Immature natural killer cell (primary cell): ENCODE measurements at regions not wholly inside any gene's neighbourhood (a gene's known extent, or its start where the extent isn't known, plus 50 kb on each side); places are given as distances from the start of the nearest gene placed in this dataset.

Experiments used
- DNase-seq, 3 donors: peaks; one replicate each; pipeline ENCODE4 v3.0.0; 2022; ENCODE audit warnings: mixed read lengths in 1 of 3
- H3K27ac Mint-ChIP-seq, 6 donors: one replicate each; pipeline ENCODE4 v1.8.0; 2020; ENCODE audit warnings: mixed read lengths in 6 of 6, mild to moderate bottlenecking in 5 of 6, inconsistent platforms in 4 of 6, moderate library complexity in 3 of 6
- H3K27me3 Mint-ChIP-seq, 3 donors: one replicate each; pipeline ENCODE4 v1.8.0; 2020 to 2021; ENCODE audit warnings: low read depth in 3 of 3, mild to moderate bottlenecking in 3 of 3, mixed read lengths in 3 of 3, moderate library complexity in 3 of 3, inconsistent platforms in 1 of 3
- H3K36me3 Mint-ChIP-seq, 3 donors: one replicate each; pipeline ENCODE4 v1.8.0; 2020; ENCODE audit warnings: mixed read lengths in 3 of 3, inconsistent platforms in 2 of 3, mild to moderate bottlenecking in 2 of 3
- H3K4me1 Mint-ChIP-seq, 2 donors: one replicate each; pipeline ENCODE4 v1.8.0; 2020; ENCODE audit warnings: inconsistent platforms in 2 of 2, mild to moderate bottlenecking in 2 of 2, mixed read lengths in 2 of 2, moderate library complexity in 1 of 2
- H3K4me3 Mint-ChIP-seq, 5 donors: one replicate each; pipeline ENCODE4 v1.8.0; 2020; ENCODE audit warnings: mild to moderate bottlenecking in 5 of 5, mixed read lengths in 5 of 5, inconsistent platforms in 3 of 5, moderate library complexity in 3 of 5
- H3K9me3 Mint-ChIP-seq, 6 donors: one replicate each; pipeline ENCODE4 v1.8.0; 2020; ENCODE audit warnings: mild to moderate bottlenecking in 6 of 6, mixed read lengths in 6 of 6, inconsistent platforms in 4 of 6, moderate library complexity in 3 of 6

DNA sequence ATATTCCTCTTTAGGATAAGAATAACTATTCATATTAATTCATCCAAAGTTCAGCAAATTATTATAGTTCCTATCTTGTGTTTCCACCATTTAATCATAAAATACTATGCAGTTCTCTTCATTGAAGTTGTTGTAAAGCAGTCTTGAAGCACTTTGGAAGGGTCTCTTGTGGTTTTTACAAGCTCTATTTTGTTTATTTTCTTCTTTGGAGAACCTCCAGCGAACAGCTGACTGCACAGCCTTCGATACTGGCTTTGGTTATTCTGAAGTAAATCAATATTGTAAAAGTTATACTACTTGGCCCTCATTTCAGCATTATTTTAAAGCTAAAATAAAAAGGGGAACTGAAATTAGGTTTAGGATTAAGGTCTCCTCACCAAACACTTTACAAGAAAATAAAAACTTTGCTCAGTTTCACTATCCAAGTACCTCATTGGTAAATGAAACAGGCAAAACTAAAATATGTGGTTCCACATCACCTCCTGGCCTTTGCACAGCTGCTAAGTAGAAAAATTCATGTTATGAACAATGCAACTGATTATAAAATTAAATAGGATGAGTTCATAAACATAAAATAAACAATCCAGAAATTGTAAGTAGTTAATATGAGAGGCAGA, 1629.2 kb upstream of the ADGRL3 start:
- H3K4me1 Mint-ChIP-seq = no peaks in the 10 kb centered on the region
- H3K27me3 Mint-ChIP-seq = peaks cover 0 to 2% (median 0%) of the 10 kb centered on the region in 3 donors
- no peak for DNase-seq
- H3K36me3 Mint-ChIP-seq = no peaks in the 10 kb centered on the region
- no peak overlapping the region for H3K27ac Mint-ChIP-seq
- H3K4me3 Mint-ChIP-seq = no peak overlapping the region
- peaks cover 2 to 19% (median 10%) of the 10 kb centered on the region in 6 donors for H3K9me3 Mint-ChIP-seq

- Mint-ChIP-seq H3K27me3 (peaks cover 0 to 2% (median 0%) of the 10 kb centered on the region in 3 donors), H3K27ac (no peak overlapping the region), H3K36me3 (no peaks in the 10 kb centered on the region), H3K4me1 (no peaks in the 10 kb centered on the region), H3K9me3 (peaks cover 2 to 20% (median 10%) of the 10 kb centered on the region in 6 donors), H3K4me3 (no peak overlapping the region)
- no peak for DNase-seq
Measured at GRCh38 chr4:59571805-59572430, 1628.2 kb upstream of the ADGRL3 start.

- Mint-ChIP-seq H3K9me3 (peaks cover 13 to 60% (median 37%) of the 10 kb centered on the region in 6 donors), H3K27me3 (peaks cover 0 to 7% (median 1%) of the 10 kb centered on the region in 3 donors), H3K27ac (no peak overlapping the region), H3K36me3 (no peaks in the 10 kb centered on the region), H3K4me3 (no peak overlapping the region), H3K4me1 (no peaks in the 10 kb centered on the region)
- DNase-seq = no peak
Measured at GRCh38 chr4:59583845-59584568, 1616.1 kb upstream of the ADGRL3 start.

DNA sequence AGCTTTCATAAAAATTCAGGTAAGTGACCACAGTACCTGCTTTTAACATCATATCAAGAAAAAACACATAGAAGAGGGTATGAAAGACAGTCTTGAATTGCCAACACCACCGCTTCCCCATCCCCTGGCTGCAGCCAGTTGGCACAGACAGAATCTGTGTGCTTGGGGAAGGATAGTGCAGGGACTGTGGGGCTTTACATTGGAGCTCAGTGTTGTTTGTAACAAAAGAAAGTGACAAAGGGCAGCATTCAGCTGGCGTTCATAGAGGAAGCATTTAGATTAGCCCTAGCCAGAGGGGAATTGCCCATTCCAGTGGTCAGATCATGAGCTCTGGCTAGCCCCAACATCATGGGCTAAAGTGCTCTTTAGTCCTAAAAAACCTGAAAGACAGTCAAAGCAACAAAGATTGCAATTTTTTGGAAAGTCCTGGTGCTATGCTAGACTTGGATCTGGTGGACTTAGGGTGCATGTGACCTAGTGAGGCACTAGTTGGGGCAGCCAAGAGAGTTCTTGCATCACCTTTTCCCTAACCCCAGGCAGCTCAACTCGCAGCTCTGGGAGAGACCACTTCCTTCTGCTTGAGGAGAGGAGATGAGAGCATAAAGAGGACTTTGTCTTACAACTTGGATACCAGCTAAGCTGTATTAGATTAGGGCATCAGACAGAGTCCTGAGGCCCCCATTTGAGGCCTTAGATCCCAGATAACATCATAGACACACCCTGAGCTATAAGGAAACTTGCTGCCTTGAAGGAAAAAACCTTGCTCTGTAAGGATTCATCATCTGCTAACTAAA, 1602.4 kb upstream of the ADGRL3 start:
- H3K4me3 Mint-ChIP-seq = no peak overlapping the region
- no peak for DNase-seq
- no peak overlapping the region for H3K27ac Mint-ChIP-seq
- H3K4me1 Mint-ChIP-seq = no peaks in the 10 kb centered on the region
- no peaks in the 10 kb centered on the region for H3K27me3 Mint-ChIP-seq
- no peaks in the 10 kb centered on the region for H3K36me3 Mint-ChIP-seq
- peaks cover 19 to 54% (median 27%) of the 10 kb centered on the region in 6 donors for H3K9me3 Mint-ChIP-seq

DNA sequence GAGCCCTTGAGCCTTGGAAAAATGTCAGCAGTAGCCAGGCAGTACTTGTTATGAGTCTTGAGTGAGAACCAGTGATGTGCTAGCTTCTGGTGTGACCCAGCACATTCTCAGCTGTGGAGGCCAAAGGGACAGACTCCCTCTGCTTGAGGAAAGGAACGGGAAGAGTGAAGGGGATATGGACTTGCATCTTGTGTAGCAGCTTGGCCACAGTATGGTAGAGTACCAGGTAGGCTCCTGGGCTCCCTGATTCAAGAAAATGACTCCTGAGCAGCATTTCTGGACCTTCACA, 1601.9 kb upstream of the ADGRL3 start:
- peaks cover 0 to 1% (median 0%) of the 10 kb centered on the region in 3 donors for H3K27me3 Mint-ChIP-seq
- peaks cover 22 to 55% (median 28%) of the 10 kb centered on the region in 6 donors for H3K9me3 Mint-ChIP-seq
- H3K4me1 Mint-ChIP-seq = no peaks in the 10 kb centered on the region
- H3K27ac Mint-ChIP-seq = no peak overlapping the region
- DNase-seq = no peak
- no peaks in the 10 kb centered on the region for H3K36me3 Mint-ChIP-seq
- H3K4me3 Mint-ChIP-seq = no peak overlapping the region

DNA sequence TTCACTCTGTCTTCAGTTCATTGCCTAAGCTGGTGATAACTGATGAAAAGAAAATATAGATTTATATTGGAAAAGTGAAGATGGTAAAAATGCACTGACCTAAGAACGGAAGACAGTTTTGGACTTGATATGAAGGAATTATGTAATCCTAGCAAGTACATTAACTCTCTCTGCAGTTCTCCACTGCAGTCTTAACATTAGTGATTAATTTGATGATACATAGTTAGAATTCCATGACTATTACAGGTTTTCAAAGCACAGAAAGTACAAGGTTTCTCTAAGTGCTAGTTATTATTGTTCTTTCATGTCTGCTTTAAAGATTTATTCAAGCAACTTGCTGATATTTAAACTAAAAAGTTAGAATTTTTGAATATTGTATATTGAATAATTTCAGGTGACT, 1591.7 kb upstream of the ADGRL3 start:
- no peak overlapping the region for H3K27ac Mint-ChIP-seq
- peaks cover 0 to 9% (median 0%) of the 10 kb centered on the region in 3 donors for H3K36me3 Mint-ChIP-seq
- no peak overlapping the region for H3K4me3 Mint-ChIP-seq
- peaks cover 9 to 54% (median 25%) of the 10 kb centered on the region in 6 donors for H3K9me3 Mint-ChIP-seq
- H3K27me3 Mint-ChIP-seq = peaks cover 0 to 3% (median 0%) of the 10 kb centered on the region in 3 donors
- no peaks in the 10 kb centered on the region for H3K4me1 Mint-ChIP-seq
- no peak for DNase-seq

DNA sequence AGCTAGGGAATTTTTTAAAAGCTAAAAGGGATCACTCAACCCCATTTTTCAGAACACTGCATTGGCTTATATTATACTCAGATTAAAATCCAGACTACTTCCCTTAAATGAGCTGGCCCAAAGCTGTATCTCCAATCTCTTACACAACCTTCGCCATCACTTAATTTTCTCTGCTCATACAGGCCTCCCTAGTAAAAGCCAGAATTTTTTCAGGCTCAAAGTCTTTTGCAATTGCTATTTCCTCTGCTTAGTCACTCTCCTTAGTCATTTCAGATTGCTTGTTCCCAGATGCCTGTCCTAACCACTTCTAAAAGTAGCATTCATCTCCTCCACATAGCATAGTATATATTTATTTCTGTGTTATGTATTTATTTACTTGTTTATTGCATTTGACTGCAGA, 1587.9 kb upstream of the ADGRL3 start:
- peaks cover 0 to 4% (median 0%) of the 10 kb centered on the region in 3 donors for H3K36me3 Mint-ChIP-seq
- H3K4me1 Mint-ChIP-seq = no peaks in the 10 kb centered on the region
- no peak for DNase-seq
- no peak overlapping the region for H3K4me3 Mint-ChIP-seq
- no peak overlapping the region for H3K27ac Mint-ChIP-seq
- H3K9me3 Mint-ChIP-seq = peaks cover 3 to 55% (median 16%) of the 10 kb centered on the region in 6 donors
- H3K27me3 Mint-ChIP-seq = peaks cover 0 to 2% (median 0%) of the 10 kb centered on the region in 3 donors

DNA sequence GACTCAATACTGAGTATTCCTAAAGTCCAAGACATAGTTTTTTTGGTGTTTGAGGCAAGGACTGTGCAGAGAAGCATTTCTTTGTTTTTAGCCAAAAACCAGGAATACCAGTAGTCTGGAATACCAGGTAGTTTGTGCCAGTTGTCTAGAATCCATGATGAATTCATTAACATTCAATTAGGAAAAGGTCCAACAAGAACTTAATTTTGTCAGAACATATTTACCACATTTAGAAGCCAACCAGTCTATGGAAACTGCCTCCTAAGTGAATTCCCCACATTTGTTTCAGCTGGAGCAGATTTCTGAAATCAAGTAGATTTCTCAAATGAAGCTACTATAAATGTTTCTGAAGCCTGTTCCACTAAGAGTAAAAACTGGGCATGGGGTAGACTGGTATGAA, 1584.8 kb upstream of the ADGRL3 start:
- Mint-ChIP-seq H3K36me3 (peaks cover 0 to 4% (median 0%) of the 10 kb centered on the region in 3 donors), H3K4me1 (no peaks in the 10 kb centered on the region), H3K4me3 (no peak overlapping the region), H3K27me3 (peaks cover 0 to 4% (median 0%) of the 10 kb centered on the region in 3 donors), H3K27ac (no peak overlapping the region), H3K9me3 (peaks cover 3 to 49% (median 19%) of the 10 kb centered on the region in 6 donors)
- no peak for DNase-seq

DNA sequence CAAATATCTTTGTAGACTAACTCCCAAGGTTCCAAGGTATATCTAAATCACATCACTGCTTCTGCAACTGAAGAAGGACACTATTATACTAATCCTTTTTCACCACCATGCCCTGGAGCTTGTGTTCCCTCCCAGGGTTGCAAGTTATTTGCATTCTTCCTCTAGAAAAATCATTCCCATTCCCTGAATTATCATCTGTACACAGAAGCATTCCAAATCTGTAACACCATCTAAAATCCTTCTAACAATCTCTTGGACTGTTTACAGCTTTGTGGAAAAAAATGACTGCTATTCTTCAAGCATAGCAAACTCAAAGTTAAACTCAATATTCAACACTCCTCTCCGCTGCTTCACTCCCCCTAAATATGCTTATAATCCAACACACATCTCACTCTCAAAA, 1570.8 kb upstream of the ADGRL3 start:
- Mint-ChIP-seq H3K27me3 (peaks cover 0 to 1% (median 0%) of the 10 kb centered on the region in 3 donors), H3K36me3 (peaks cover 0 to 3% (median 0%) of the 10 kb centered on the region in 3 donors), H3K9me3 (peaks cover 7 to 57% (median 29%) of the 10 kb centered on the region in 6 donors), H3K27ac (no peak overlapping the region), H3K4me1 (no peaks in the 10 kb centered on the region), H3K4me3 (no peak overlapping the region)
- DNase-seq = no peak

DNA sequence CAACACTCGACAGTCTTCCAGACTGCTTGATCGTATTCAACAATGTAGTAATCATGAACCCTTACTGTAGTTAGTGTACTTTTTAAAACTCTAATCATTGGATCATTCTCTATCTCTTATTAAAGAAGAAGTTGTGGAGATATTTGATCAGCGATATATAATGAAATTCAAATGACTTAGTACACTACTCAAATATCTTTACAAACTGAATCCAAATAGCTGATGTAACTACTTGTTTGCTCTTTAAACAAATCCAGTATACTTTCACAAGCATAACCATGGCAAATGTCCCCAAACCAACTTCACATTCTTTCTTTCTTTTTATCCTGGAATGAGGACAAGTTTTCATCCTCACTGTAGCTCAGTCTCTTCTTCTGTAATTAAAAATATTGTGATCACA, 1569.9 kb upstream of the ADGRL3 start:
- Mint-ChIP-seq H3K36me3 (peaks cover 0 to 3% (median 0%) of the 10 kb centered on the region in 3 donors), H3K4me3 (no peak overlapping the region), H3K27ac (no peak overlapping the region), H3K27me3 (peaks cover 0 to 1% (median 0%) of the 10 kb centered on the region in 3 donors), H3K4me1 (no peaks in the 10 kb centered on the region), H3K9me3 (peaks cover 7 to 55% (median 28%) of the 10 kb centered on the region in 6 donors)
- DNase-seq = no peak

GRCh38 chr4:59630922-59631321, 1569.2 kb upstream of the ADGRL3 start:
- no peaks in the 10 kb centered on the region for H3K4me1 Mint-ChIP-seq
- peaks cover 0 to 2% (median 0%) of the 10 kb centered on the region in 3 donors for H3K27me3 Mint-ChIP-seq
- peaks cover 0 to 3% (median 0%) of the 10 kb centered on the region in 3 donors for H3K36me3 Mint-ChIP-seq
- H3K9me3 Mint-ChIP-seq = peaks cover 9 to 53% (median 34%) of the 10 kb centered on the region in 6 donors
- no peak for DNase-seq
- H3K4me3 Mint-ChIP-seq = no peak overlapping the region
- no peak overlapping the region for H3K27ac Mint-ChIP-seq

DNA sequence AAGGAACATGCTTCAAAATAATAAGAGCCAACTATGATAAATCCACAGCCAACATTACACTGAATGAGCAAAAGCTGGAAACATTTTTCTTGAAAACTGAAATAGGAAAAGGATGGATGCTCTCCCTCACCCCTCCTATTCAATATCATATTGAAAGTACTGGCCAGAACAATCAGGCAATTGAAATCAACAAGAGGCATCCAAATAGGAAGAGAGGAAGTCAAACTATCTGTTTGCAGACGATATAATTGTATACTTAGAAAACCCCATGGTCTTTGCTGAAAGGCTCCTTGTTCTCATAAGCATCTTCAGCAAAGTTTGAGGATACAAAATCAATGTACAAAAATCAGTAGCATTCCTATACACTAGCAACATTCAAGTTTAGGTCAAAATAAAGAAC, 1562.5 kb upstream of the ADGRL3 start:
- Mint-ChIP-seq H3K27me3 (peaks cover 0 to 1% (median 0%) of the 10 kb centered on the region in 3 donors), H3K4me3 (no peak overlapping the region), H3K9me3 (peaks cover 5 to 68% (median 31%) of the 10 kb centered on the region in 6 donors), H3K36me3 (peaks cover 0 to 4% (median 0%) of the 10 kb centered on the region in 3 donors), H3K4me1 (no peaks in the 10 kb centered on the region), H3K27ac (no peak overlapping the region)
- no peak for DNase-seq

DNA sequence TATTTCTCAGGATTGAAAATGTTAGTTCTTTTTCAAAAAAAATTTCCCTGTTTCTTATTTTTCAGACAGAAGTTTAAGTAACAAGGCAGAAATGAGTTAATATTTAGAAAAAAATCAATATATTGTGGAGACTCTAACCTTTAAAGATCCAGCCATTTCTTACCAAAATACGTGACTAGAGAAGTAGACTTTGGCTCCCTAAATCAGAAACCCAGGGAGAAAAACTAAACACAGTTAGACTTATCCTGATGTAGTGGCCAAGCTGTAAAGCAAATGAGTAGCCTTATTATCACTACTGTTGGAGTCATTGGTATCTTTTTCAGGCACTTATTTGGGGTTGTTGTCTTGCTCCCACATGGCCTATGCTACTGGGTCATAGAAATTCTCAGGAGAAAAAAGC, 1556.4 kb upstream of the ADGRL3 start:
- no peak for DNase-seq
- no peak overlapping the region for H3K27ac Mint-ChIP-seq
- H3K36me3 Mint-ChIP-seq = peaks cover 0 to 4% (median 0%) of the 10 kb centered on the region in 3 donors

More for the DNA sequence above, 1556.4 kb upstream of the ADGRL3 start:
- H3K4me1 Mint-ChIP-seq = no peaks in the 10 kb centered on the region
- H3K9me3 Mint-ChIP-seq = peaks cover 0 to 33% (median 4%) of the 10 kb centered on the region in 6 donors
- peaks cover 0 to 2% (median 0%) of the 10 kb centered on the region in 3 donors for H3K27me3 Mint-ChIP-seq
- no peak overlapping the region for H3K4me3 Mint-ChIP-seq
